Astrocyte (in vitro differentiated cells and primary cell): ENCODE measurements at regions not wholly inside any gene's neighbourhood (a gene's known extent, or its start where the extent isn't known, plus 50 kb on each side); places are given as distances from the start of the nearest gene placed in this dataset.

Experiments used
- DNase-seq: peaks from one replicate; pipeline ENCODE4 v3.0.0-alpha.2; 2010; ENCODE audit warnings: low read depth
- FAIRE-seq: peaks from 2 replicates; lab custom pipeline; 2011; peaks lifted over from hg19 to GRCh38; lab: Jason Lieb, UNC
- H2AFZ ChIP-seq: 2 replicates; pipeline ENCODE4 v1.6.0; 2012; ENCODE audit warnings: low read depth, low read length, inconsistent platforms
- H3K27ac ChIP-seq: 2 replicates; pipeline ENCODE4 v1.5.1; 2011; ENCODE audit warnings: low read depth, low read length, inconsistent platforms
- H3K27me3 ChIP-seq: 2 replicates; pipeline ENCODE4 v1.6.0; 2011; ENCODE audit warnings: low read length, inconsistent platforms; ENCODE audit not compliant: insufficient read depth
- H3K36me3 ChIP-seq: 2 replicates; pipeline ENCODE4 v1.5.1; 2011; ENCODE audit warnings: low read length, inconsistent platforms; ENCODE audit not compliant: insufficient read depth
- H3K4me1 ChIP-seq: 2 replicates; pipeline ENCODE4 v1.5.1; 2011; ENCODE audit warnings: low read length, inconsistent platforms; ENCODE audit not compliant: insufficient read depth
- H3K4me2 ChIP-seq: 2 replicates; pipeline ENCODE4 v1.6.0; 2012; ENCODE audit warnings: low read length, inconsistent platforms
- H3K4me3 ChIP-seq: 2 replicates; pipeline ENCODE4 v1.5.1; 2011; ENCODE audit warnings: low read depth, mild to moderate bottlenecking, low read length, inconsistent platforms; ENCODE audit not compliant: insufficient read depth
- H3K79me2 ChIP-seq: 2 replicates; pipeline ENCODE4 v1.6.0; 2012; ENCODE audit warnings: mild to moderate bottlenecking, low read length, inconsistent platforms; ENCODE audit not compliant: insufficient read depth
- H3K9ac ChIP-seq: 2 replicates; pipeline ENCODE4 v1.6.0; 2012; ENCODE audit warnings: mild to moderate bottlenecking, low read length, inconsistent platforms
- H3K9me3 ChIP-seq: 2 replicates; pipeline ENCODE4 v1.5.1; 2012; ENCODE audit warnings: low read depth, mild to moderate bottlenecking, low read length, inconsistent platforms; ENCODE audit not compliant: insufficient read depth
- H4K20me1 ChIP-seq: 2 replicates; pipeline ENCODE4 v1.6.0; 2012; ENCODE audit warnings: low read length, inconsistent platforms; ENCODE audit not compliant: insufficient read depth
- H3K27ac Mint-ChIP-seq: one replicate; pipeline ENCODE4 v1.8.0; 2021; ENCODE audit warnings: mild to moderate bottlenecking, mixed read lengths; ENCODE audit not compliant: unreplicated experiment
- H3K27me3 Mint-ChIP-seq: one replicate; pipeline ENCODE4 v1.8.0; 2021; ENCODE audit warnings: low read depth, mixed read lengths; ENCODE audit not compliant: unreplicated experiment
- H3K36me3 Mint-ChIP-seq: one replicate; pipeline ENCODE4 v1.8.0; 2021; ENCODE audit warnings: low read depth, mixed read lengths; ENCODE audit not compliant: unreplicated experiment
- H3K4me1 Mint-ChIP-seq: one replicate; pipeline ENCODE4 v1.8.0; 2021; ENCODE audit warnings: low read depth, mixed read lengths; ENCODE audit not compliant: unreplicated experiment
- H3K4me3 Mint-ChIP-seq: one replicate; pipeline ENCODE4 v1.8.0; 2021; ENCODE audit warnings: mild to moderate bottlenecking, moderate library complexity, mixed read lengths; ENCODE audit not compliant: unreplicated experiment
- H3K9me3 Mint-ChIP-seq: one replicate; pipeline ENCODE4 v1.8.0; 2021; ENCODE audit warnings: mild to moderate bottlenecking, mixed read lengths; ENCODE audit not compliant: unreplicated experiment
- CTCF ChIP-seq: IDR thresholded peaks from 2 replicates; pipeline ENCODE4 v1.5.1; 2011; ENCODE audit warnings: low read depth, mild to moderate bottlenecking, inconsistent platforms, low read length, moderate library complexity; ENCODE audit not compliant: insufficient read depth
- EZH2 ChIP-seq: IDR thresholded peaks from 2 replicates; pipeline ENCODE4 v1.6.1; 2012; ENCODE audit warnings: mild to moderate bottlenecking, low read length, inconsistent platforms; ENCODE audit not compliant: insufficient read depth

GRCh38 chr22:46042786-46043185 lies 65.8 kb upstream of the WNT7B start:
- H3K27me3 Mint-ChIP-seq, result peaks cover 27% of the 10 kb centered on the region
- DNase-seq, result no peak
- no peak overlapping the region for H3K27ac ChIP-seq

GRCh38 chr22:46043339-46043738 lies 66.4 kb upstream of the WNT7B start:
- Mint-ChIP-seq H3K4me3 (peak overlapping the region; percentile 14), H3K27ac (no peak overlapping the region), H3K36me3 (peaks cover 3% of the 10 kb centered on the region), H3K9me3 (no peaks in the 10 kb centered on the region), H3K4me1 (peaks cover 4% of the 10 kb centered on the region), H3K27me3 (peaks cover 29% of the 10 kb centered on the region)
- DNase-seq (no peak), FAIRE-seq (no peak)
- no peak for TF ChIP-seq CTCF
- TF ChIP-seq EZH2, result no peak
- Histone ChIP-seq H3K9me3 (no peaks in the 10 kb centered on the region), H3K4me1 (peaks cover 26% of the 10 kb centered on the region), H3K4me3 (no peak overlapping the region), H3K27me3 (no peaks in the 10 kb centered on the region), H3K9ac (peak overlapping the region; percentile 85), H2AFZ (no peak overlapping the region), H4K20me1 (no peaks in the 10 kb centered on the region), H3K36me3 (no peaks in the 10 kb centered on the region), H3K79me2 (peaks cover 39% of the 10 kb centered on the region), H3K4me2 (peak overlapping the region; percentile 85), H3K27ac (no peak overlapping the region)

More at GRCh38 chr22:46042786-46043185, 65.8 kb upstream of the WNT7B start:
- Mint-ChIP-seq H3K27ac (no peak overlapping the region), H3K9me3 (no peaks in the 10 kb centered on the region), H3K36me3 (peaks cover 3% of the 10 kb centered on the region), H3K4me1 (peaks cover 4% of the 10 kb centered on the region), H3K4me3 (no peak overlapping the region)
- H3K9ac ChIP-seq, result peak overlapping the region; percentile 4
- H4K20me1 ChIP-seq, result no peaks in the 10 kb centered on the region
- peak overlapping the region; percentile 34 for H2AFZ ChIP-seq
- H3K4me3 ChIP-seq, result no peak overlapping the region
- peaks cover 39% of the 10 kb centered on the region for H3K79me2 ChIP-seq
- H3K27me3 ChIP-seq, result no peaks in the 10 kb centered on the region
- no peak for FAIRE-seq
- peak overlapping the region; percentile 43 for H3K4me2 ChIP-seq
- no peaks in the 10 kb centered on the region for H3K36me3 ChIP-seq
- TF ChIP-seq EZH2, result no peak
- TF ChIP-seq CTCF, result no peak
- no peaks in the 10 kb centered on the region for H3K9me3 ChIP-seq
- H3K4me1 ChIP-seq, result peaks cover 26% of the 10 kb centered on the region

- no peak overlapping the region for H3K27ac Mint-ChIP-seq
- FAIRE-seq (no peak), DNase-seq (no peak)
- Histone ChIP-seq H3K27me3 (no peaks in the 10 kb centered on the region), H3K36me3 (no peaks in the 10 kb centered on the region), H3K9me3 (no peaks in the 10 kb centered on the region), H3K9ac (peak overlapping the region; percentile 85), H2AFZ (peak overlapping the region; percentile 87), H3K79me2 (peaks cover 39% of the 10 kb centered on the region), H3K27ac (peak overlapping the region; percentile 25), H3K4me2 (peak overlapping the region; percentile 85), H4K20me1 (no peaks in the 10 kb centered on the region), H3K4me3 (peak overlapping the region; percentile 64), H3K4me1 (peaks cover 26% of the 10 kb centered on the region)
- H3K4me1 Mint-ChIP-seq, result peaks cover 4% of the 10 kb centered on the region
- TF ChIP-seq EZH2 (no peak), CTCF (no peak)
- H3K4me3 Mint-ChIP-seq, result peak overlapping the region; percentile 14
- peaks cover 31% of the 10 kb centered on the region for H3K27me3 Mint-ChIP-seq
- H3K9me3 Mint-ChIP-seq, result no peaks in the 10 kb centered on the region
- H3K36me3 Mint-ChIP-seq, result peaks cover 3% of the 10 kb centered on the region
These were observed 67.1 kb upstream of the WNT7B start for GRCh38 chr22:46043816-46044620.
